ENCODE measurements at regions not wholly inside any gene's neighbourhood (a gene's known extent, or its start where the extent isn't known, plus 50 kb on each side); places are given as distances from the start of the nearest gene placed in this dataset.

- CTCF ChIA-PET = no interaction called here
Measured at GRCh38 chr3:105195260-105195659, 171.4 kb upstream of the ALCAM start.

GRCh38 chr3:105197863-105198262 is 168.8 kb upstream of the ALCAM start:
- ChIA-PET CTCF (no interaction called here), POLR2A (no interaction called here)
- intact Hi-C loops (cut with micrococcal nuclease; ENCODE audit: unreplicated experiment) (no loop called here), in situ Hi-C loops (cut with HindIII; ENCODE audit: low pct_unique_long_range_greater_than_20kb, low sequenced_read_pairs) (no loop called here)
- DNase-seq (ENCODE audit: low read depth, low spot score) (no peak), ATAC-seq (no peak)
- H3K4me3 ChIP-seq (ENCODE audit: low read depth in 2 of 2, low read length in 2 of 2) = no peak overlapping the region
- TF ChIP-seq SIN3A (IDR thresholded peaks at IDR 0.05; ENCODE audit: borderline replicate concordance, insufficient read depth, low read depth, low read length) = no peak
- no peak for TF ChIP-seq POLR2AphosphoS5 (IDR thresholded peaks at IDR 0.05; ENCODE audit: low read depth, low read length)
- no peak for TF ChIP-seq TCF7L2 (IDR thresholded peaks at IDR 0.05; ENCODE audit: low read depth, low read length)
- TF ChIP-seq REST (IDR thresholded peaks at IDR 0.05; ENCODE audit: insufficient read depth in 1 of 2, low read depth in 2 of 2, low read length in 1 of 2) = no peak
- no peak for TF ChIP-seq CTCF (IDR thresholded peaks at IDR 0.05)
- H3K36me3 ChIP-seq (ENCODE audit: control insufficient read depth, insufficient read depth, low read length) = no peaks in the 10 kb centered on the region
- H3K4me1 ChIP-seq (ENCODE audit: control insufficient read depth, insufficient read depth, low read length) = no peaks in the 10 kb centered on the region
- H3K27me3 ChIP-seq (ENCODE audit: control insufficient read depth, insufficient read depth, low read length) = no peaks in the 10 kb centered on the region
- no peaks in the 10 kb centered on the region for H3K9me3 ChIP-seq (ENCODE audit: control insufficient read depth, insufficient read depth, low read depth, low read length)
- no TSS peak for BruUV-seq (replicated peaks)
- H3K27ac ChIP-seq (ENCODE audit: low read length) = no peak overlapping the region

More at GRCh38 chr3:105195260-105195659, 171.4 kb upstream of the ALCAM start:
- no peak for DNase-seq (ENCODE audit: low read depth, low spot score)
- Histone ChIP-seq H3K9me3 (ENCODE audit: control insufficient read depth, insufficient read depth, low read depth, low read length) (no peaks in the 10 kb centered on the region), H3K36me3 (ENCODE audit: control insufficient read depth, insufficient read depth, low read length) (no peaks in the 10 kb centered on the region), H3K4me3 (ENCODE audit: low read depth in 2 of 2, low read length in 2 of 2) (no peak overlapping the region), H3K27ac (ENCODE audit: low read length) (no peak overlapping the region), H3K27me3 (ENCODE audit: control insufficient read depth, insufficient read depth, low read length) (no peaks in the 10 kb centered on the region), H3K4me1 (ENCODE audit: control insufficient read depth, insufficient read depth, low read length) (no peaks in the 10 kb centered on the region)
- no peak for TF ChIP-seq REST (IDR thresholded peaks at IDR 0.05; ENCODE audit: insufficient read depth in 1 of 2, low read depth in 2 of 2, low read length in 1 of 2)
- TF ChIP-seq TCF7L2 (IDR thresholded peaks at IDR 0.05; ENCODE audit: low read depth, low read length) = no peak
- TF ChIP-seq POLR2AphosphoS5 (IDR thresholded peaks at IDR 0.05; ENCODE audit: low read depth, low read length) = no peak
- no peak for TF ChIP-seq CTCF (IDR thresholded peaks at IDR 0.05)
- no peak for TF ChIP-seq SIN3A (IDR thresholded peaks at IDR 0.05; ENCODE audit: borderline replicate concordance, insufficient read depth, low read depth, low read length)
- intact Hi-C loops (cut with micrococcal nuclease; ENCODE audit: unreplicated experiment) (no loop called here), in situ Hi-C loops (cut with HindIII; ENCODE audit: low pct_unique_long_range_greater_than_20kb, low sequenced_read_pairs) (no loop called here)
- ATAC-seq = no peak
- no TSS peak for BruUV-seq (replicated peaks)
- POLR2A ChIA-PET = no interaction called here
